Keratinocyte (primary cell): ENCODE measurements at regions not wholly inside any gene's neighbourhood (a gene's known extent, or its start where the extent isn't known, plus 50 kb on each side); places are given as distances from the start of the nearest gene placed in this dataset.

Experiments
- DNase-seq: peaks from one replicate; pipeline ENCODE4 v3.0.0-alpha.2; 2011; ENCODE audit warnings: low read depth, missing footprints, low spot score
- FAIRE-seq: peaks from 2 replicates; lab custom pipeline; 2011; peaks lifted over from hg19 to GRCh38; lab: Jason Lieb, UNC
- H2AFZ ChIP-seq: 2 replicates; pipeline ENCODE4 v1.6.0; 2012; ENCODE audit warnings: low read length, control low read depth, inconsistent platforms; ENCODE audit not compliant: control insufficient read depth
- H3K27ac ChIP-seq: 2 replicates; pipeline ENCODE4 v1.5.1; 2011; ENCODE audit warnings: low read length; ENCODE audit not compliant: control insufficient read depth, insufficient read depth
- H3K27me3 ChIP-seq: 3 replicates; pipeline ENCODE4 v1.6.0; 2011; ENCODE audit warnings: low read length; ENCODE audit not compliant: control insufficient read depth, insufficient read depth; ENCODE audit errors: extremely low read depth
- H3K36me3 ChIP-seq, 2 experiments: 2 replicates in 1 of 2; 3 replicates in 1 of 2; pipeline ENCODE4 v1.5.1; 2011; ENCODE audit warnings: low read length in 2 of 2, mild to moderate bottlenecking in 1 of 2; ENCODE audit not compliant: control insufficient read depth in 2 of 2, insufficient read depth in 2 of 2; ENCODE audit errors: extremely low read depth in 1 of 2
- H3K4me1 ChIP-seq: 3 replicates; pipeline ENCODE4 v1.5.1; 2011; ENCODE audit warnings: low read length; ENCODE audit not compliant: control insufficient read depth, insufficient read depth; ENCODE audit errors: extremely low read depth
- H3K4me2 ChIP-seq: 3 replicates; pipeline ENCODE4 v1.6.0; 2011; ENCODE audit warnings: low read depth, low read length; ENCODE audit not compliant: control insufficient read depth, insufficient read depth; ENCODE audit errors: extremely low read depth
- H3K4me3 ChIP-seq, 3 experiments: fragments of 200-600 bp in 1 of 3; sonication (generic) in 1 of 3; 2 replicates in 2 of 3; 3 replicates in 1 of 3; pipeline ENCODE4 v1.5.1; 2011 to 2016; ENCODE audit warnings: low read length in 3 of 3, mild to moderate bottlenecking in 3 of 3, control low read depth in 2 of 3, inconsistent platforms in 1 of 3, low read depth in 1 of 3, mixed read lengths in 1 of 3, mixed run types in 1 of 3, moderate library complexity in 1 of 3; ENCODE audit not compliant: control insufficient read depth in 2 of 3, insufficient read depth in 2 of 3; ENCODE audit errors: extremely low read depth in 1 of 3
- H3K79me2 ChIP-seq: 2 replicates; pipeline ENCODE4 v1.6.0; 2012; ENCODE audit warnings: low read length; ENCODE audit not compliant: control insufficient read depth, insufficient read depth
- H3K9ac ChIP-seq: 3 replicates; pipeline ENCODE4 v1.6.0; 2011; ENCODE audit warnings: low read length; ENCODE audit not compliant: control insufficient read depth, insufficient read depth; ENCODE audit errors: extremely low read depth
- H3K9me1 ChIP-seq: 3 replicates; pipeline ENCODE4 v1.6.0; 2011; ENCODE audit warnings: low read length; ENCODE audit not compliant: control insufficient read depth, insufficient read depth; ENCODE audit errors: extremely low read depth
- H3K9me3 ChIP-seq: 2 replicates; pipeline ENCODE4 v1.5.1; 2012; ENCODE audit warnings: low read depth, low read length; ENCODE audit not compliant: control insufficient read depth
- H4K20me1 ChIP-seq: 3 replicates; pipeline ENCODE4 v1.6.0; 2011; ENCODE audit warnings: low read length; ENCODE audit not compliant: control insufficient read depth, insufficient read depth; ENCODE audit errors: extremely low read depth
- CTCF ChIP-seq, 3 experiments: IDR thresholded peaks in 1 of 3; conservative IDR thresholded peaks in 1 of 3; optimal IDR thresholded peaks in 1 of 3; 2 replicates in 2 of 3; 3 replicates in 1 of 3; pipeline versions ENCODE3 to v1.5.1; 2011; ENCODE audit warnings: low read length in 3 of 3, mild to moderate bottlenecking in 3 of 3, moderate library complexity in 2 of 3, control low read depth in 1 of 3, inconsistent platforms in 1 of 3; ENCODE audit not compliant: insufficient read depth in 2 of 3; ENCODE audit errors: extremely low read depth in 1 of 3
- EZH2 ChIP-seq: IDR thresholded peaks from one replicate; pipeline ENCODE4 v1.6.1; 2012; ENCODE audit warnings: inconsistent platforms, mild to moderate bottlenecking, low read length, moderate library complexity
- dilution Hi-C: fragments of 300-500 bp; cut with MboI; formaldehyde crosslinking; loops from one replicate; pipeline ENCODE4 v1.7.0; 2020; ENCODE audit warnings: low sequenced_read_pairs; ENCODE audit not compliant: extremely low pct_ligation_motif_present

DNA sequence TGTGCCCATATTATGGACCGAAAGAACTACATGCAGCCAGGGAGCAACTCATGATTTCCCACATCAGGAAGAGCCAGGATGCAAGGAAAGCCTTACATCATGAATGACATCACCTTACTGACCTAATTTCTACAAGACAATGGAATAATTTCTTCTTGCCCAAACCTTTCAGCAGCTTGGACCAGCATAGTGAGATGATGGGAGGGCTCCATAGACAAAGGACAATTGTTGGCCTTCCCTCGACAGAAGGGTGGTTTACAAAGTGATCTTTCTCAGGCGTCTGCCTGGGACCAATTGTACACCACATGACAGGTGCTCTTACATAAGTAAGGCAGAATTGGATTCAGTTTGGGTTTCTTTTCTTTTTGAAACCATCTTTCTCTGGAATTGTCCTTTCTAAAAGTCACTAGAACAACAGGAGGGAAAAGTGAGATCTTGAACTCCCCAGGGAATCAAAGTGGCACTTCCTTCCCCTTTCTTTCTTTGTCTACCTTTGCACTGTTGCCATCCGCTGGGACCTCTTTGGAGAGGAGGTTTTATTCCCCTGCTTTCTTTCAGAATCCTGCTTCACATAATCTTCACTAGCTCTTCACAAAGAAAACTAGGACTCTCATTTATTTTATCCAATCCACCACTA lies 51.7 kb upstream of the PAK1 start:
- no peak overlapping the region for H3K4me3 ChIP-seq
- FAIRE-seq (peak; percentile 39), DNase-seq (no peak)
- no peaks in the 10 kb centered on the region for H3K79me2 ChIP-seq
- H3K27ac ChIP-seq, result no peak overlapping the region
- H3K4me1 ChIP-seq, result no peaks in the 10 kb centered on the region
- H3K36me3 ChIP-seq, result no peaks in the 10 kb centered on the region
- TF ChIP-seq EZH2 (no peak), CTCF (optimal IDR thresholded peaks at IDR 0.05 in 1 of 3, IDR thresholded peaks at IDR 0.05 in 1 of 3, conservative IDR thresholded peaks at IDR 0.05 in 1 of 3; ENCODE audit: extremely low read depth in 1 of 3, insufficient read depth in 2 of 3, low read length in 3 of 3) (no peak)
- no peak overlapping the region for H2AFZ ChIP-seq
- H3K9ac ChIP-seq, result no peak overlapping the region
- no peaks in the 10 kb centered on the region for H3K9me1 ChIP-seq
- no peaks in the 10 kb centered on the region for H3K27me3 ChIP-seq
- dilution Hi-C loops, result no loop called here
- H3K4me2 ChIP-seq, result no peak overlapping the region
- H4K20me1 ChIP-seq, result no peaks in the 10 kb centered on the region
- no peaks in the 10 kb centered on the region for H3K9me3 ChIP-seq

DNA sequence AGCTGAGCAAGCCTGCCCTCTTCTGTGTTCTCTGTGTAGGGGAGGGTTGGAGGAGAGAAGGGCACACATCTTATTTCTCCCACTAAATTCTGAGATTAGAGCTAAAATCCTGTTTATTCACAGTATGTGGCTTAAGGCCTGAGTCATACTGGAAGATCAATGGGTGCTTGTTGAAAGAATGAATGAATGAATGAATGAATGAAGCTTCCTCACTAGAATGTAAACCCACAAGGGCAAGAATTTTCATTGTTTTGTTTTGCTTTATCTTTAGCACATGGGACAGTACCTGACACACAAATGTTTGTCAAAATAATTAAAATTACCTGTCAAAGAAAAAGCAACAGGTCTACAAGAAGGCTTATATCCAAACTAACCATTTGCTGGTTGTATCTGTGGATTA lies 50.6 kb upstream of the PAK1 start:
- Histone ChIP-seq H3K9ac (no peak overlapping the region), H3K36me3 (no peaks in the 10 kb centered on the region), H3K27me3 (no peaks in the 10 kb centered on the region), H2AFZ (no peak overlapping the region), H3K79me2 (no peaks in the 10 kb centered on the region), H4K20me1 (no peaks in the 10 kb centered on the region), H3K9me3 (no peaks in the 10 kb centered on the region), H3K4me3 (no peak overlapping the region), H3K4me1 (no peaks in the 10 kb centered on the region), H3K9me1 (no peaks in the 10 kb centered on the region), H3K27ac (no peak overlapping the region), H3K4me2 (no peak overlapping the region)
- DNase-seq (no peak), FAIRE-seq (no peak)
- dilution Hi-C loops, result no loop called here
- TF ChIP-seq CTCF (optimal IDR thresholded peaks at IDR 0.05 in 1 of 3, IDR thresholded peaks at IDR 0.05 in 1 of 3, conservative IDR thresholded peaks at IDR 0.05 in 1 of 3; ENCODE audit: extremely low read depth in 1 of 3, insufficient read depth in 2 of 3, low read length in 3 of 3), result no peak
- TF ChIP-seq EZH2, result no peak
